ENCODE measurements at regions not wholly inside any gene's neighbourhood (a gene's known extent, or its start where the extent isn't known, plus 50 kb on each side); places are given as distances from the start of the nearest gene placed in this dataset.
A peak's percentile ranks its signal among the peaks of the same experiment; 100 is the strongest.
"Not testable (repeated sequence)": the region's sequence is repeated elsewhere in the genome, so short reads cannot be mapped to it uniquely, and the experiment has no call there.

- Histone ChIP-seq H3K27me3 (ENCODE audit: control insufficient read depth, insufficient read depth, low read length) (no peaks in the 10 kb centered on the region), H3K36me3 (replicated peaks; ENCODE audit: control insufficient read depth, insufficient read depth, low read length) (no peaks in the 10 kb centered on the region), H3K4me3 (ENCODE audit: insufficient read depth, low read depth, low read length) (no peak overlapping the region)
- no peak for DNase-seq
These were observed 351.4 kb downstream of the OXSM start for GRCh38 chr3:26141296-26141695.

- Histone ChIP-seq H3K36me3 (replicated peaks; ENCODE audit: control insufficient read depth, insufficient read depth, low read length) (no peaks in the 10 kb centered on the region), H3K27me3 (ENCODE audit: control insufficient read depth, insufficient read depth, low read length) (no peaks in the 10 kb centered on the region), H3K4me3 (ENCODE audit: insufficient read depth, low read depth, low read length) (no peak overlapping the region)
- DNase-seq, result no peak
These were observed 355.9 kb downstream of the OXSM start for GRCh38 chr3:26145769-26146168.

- not testable (repeated sequence) for DNase-seq; H3K36me3 ChIP-seq (replicated peaks; ENCODE audit: control insufficient read depth, insufficient read depth, low read length); H3K4me3 ChIP-seq (ENCODE audit: insufficient read depth, low read depth, low read length); H3K27me3 ChIP-seq (ENCODE audit: control insufficient read depth, insufficient read depth, low read length)
These were observed 367.5 kb downstream of the OXSM start for GRCh38 chr3:26157428-26157827.

GRCh38 chr3:26171006-26171405 lies 381.1 kb downstream of the OXSM start:
- Histone ChIP-seq H3K27me3 (ENCODE audit: control insufficient read depth, insufficient read depth, low read length) (no peaks in the 10 kb centered on the region), H3K4me3 (ENCODE audit: insufficient read depth, low read depth, low read length) (no peak overlapping the region), H3K36me3 (replicated peaks; ENCODE audit: control insufficient read depth, insufficient read depth, low read length) (no peaks in the 10 kb centered on the region)
- DNase-seq, result no peak

GRCh38 chr3:26191556-26191955 lies 401.7 kb downstream of the OXSM start:
- Histone ChIP-seq H3K4me3 (ENCODE audit: insufficient read depth, low read depth, low read length) (no peak overlapping the region), H3K36me3 (replicated peaks; ENCODE audit: control insufficient read depth, insufficient read depth, low read length) (no peaks in the 10 kb centered on the region), H3K27me3 (ENCODE audit: control insufficient read depth, insufficient read depth, low read length) (no peaks in the 10 kb centered on the region)
- no peak for DNase-seq

GRCh38 chr3:26193558-26193957 lies 403.7 kb downstream of the OXSM start:
- Histone ChIP-seq H3K27me3 (ENCODE audit: control insufficient read depth, insufficient read depth, low read length) (no peaks in the 10 kb centered on the region), H3K36me3 (replicated peaks; ENCODE audit: control insufficient read depth, insufficient read depth, low read length) (no peaks in the 10 kb centered on the region), H3K4me3 (ENCODE audit: insufficient read depth, low read depth, low read length) (no peak overlapping the region)
- DNase-seq, result no peak

- Histone ChIP-seq H3K4me3 (ENCODE audit: insufficient read depth, low read depth, low read length) (no peak overlapping the region), H3K36me3 (replicated peaks; ENCODE audit: control insufficient read depth, insufficient read depth, low read length) (no peaks in the 10 kb centered on the region), H3K27me3 (ENCODE audit: control insufficient read depth, insufficient read depth, low read length) (no peaks in the 10 kb centered on the region)
- DNase-seq, result no peak
These were observed 406.9 kb downstream of the OXSM start for GRCh38 chr3:26196781-26197180.

- H3K27me3 ChIP-seq (ENCODE audit: control insufficient read depth, insufficient read depth, low read length), result no peaks in the 10 kb centered on the region
- H3K36me3 ChIP-seq (replicated peaks; ENCODE audit: control insufficient read depth, insufficient read depth, low read length), result no peaks in the 10 kb centered on the region
- no peak for DNase-seq
- no peak overlapping the region for H3K4me3 ChIP-seq (ENCODE audit: insufficient read depth, low read depth, low read length)
These were observed 408.7 kb downstream of the OXSM start for GRCh38 chr3:26198609-26199008.

- Histone ChIP-seq H3K4me3 (ENCODE audit: insufficient read depth, low read depth, low read length) (no peak overlapping the region), H3K27me3 (ENCODE audit: control insufficient read depth, insufficient read depth, low read length) (no peaks in the 10 kb centered on the region), H3K36me3 (replicated peaks; ENCODE audit: control insufficient read depth, insufficient read depth, low read length) (no peaks in the 10 kb centered on the region)
- peak; percentile 13 for DNase-seq
These were observed 412.3 kb downstream of the OXSM start for GRCh38 chr3:26202169-26202568.

GRCh38 chr3:26205475-26205874 lies 415.6 kb downstream of the OXSM start:
- Histone ChIP-seq H3K36me3 (replicated peaks; ENCODE audit: control insufficient read depth, insufficient read depth, low read length) (no peaks in the 10 kb centered on the region), H3K4me3 (ENCODE audit: insufficient read depth, low read depth, low read length) (no peak overlapping the region), H3K27me3 (ENCODE audit: control insufficient read depth, insufficient read depth, low read length) (no peaks in the 10 kb centered on the region)
- DNase-seq, result no peak

GRCh38 chr3:26208201-26208600 lies 414.4 kb upstream of the LRRC3B start:
- DNase-seq, result no peak
- Histone ChIP-seq H3K36me3 (replicated peaks; ENCODE audit: control insufficient read depth, insufficient read depth, low read length) (no peaks in the 10 kb centered on the region), H3K27me3 (ENCODE audit: control insufficient read depth, insufficient read depth, low read length) (no peaks in the 10 kb centered on the region), H3K4me3 (ENCODE audit: insufficient read depth, low read depth, low read length) (no peak overlapping the region)

- Histone ChIP-seq H3K36me3 (replicated peaks; ENCODE audit: control insufficient read depth, insufficient read depth, low read length) (no peaks in the 10 kb centered on the region), H3K27me3 (ENCODE audit: control insufficient read depth, insufficient read depth, low read length) (no peaks in the 10 kb centered on the region), H3K4me3 (ENCODE audit: insufficient read depth, low read depth, low read length) (no peak overlapping the region)
- DNase-seq, result no peak
These were observed 392.8 kb upstream of the LRRC3B start for GRCh38 chr3:26229801-26230200.

GRCh38 chr3:26233374-26233773 lies 389.2 kb upstream of the LRRC3B start:
- DNase-seq, result no peak
- Histone ChIP-seq H3K36me3 (replicated peaks; ENCODE audit: control insufficient read depth, insufficient read depth, low read length) (no peaks in the 10 kb centered on the region), H3K27me3 (ENCODE audit: control insufficient read depth, insufficient read depth, low read length) (no peaks in the 10 kb centered on the region), H3K4me3 (ENCODE audit: insufficient read depth, low read depth, low read length) (no peak overlapping the region)

GRCh38 chr3:26236531-26236930 lies 386.0 kb upstream of the LRRC3B start:
- Histone ChIP-seq H3K36me3 (replicated peaks; ENCODE audit: control insufficient read depth, insufficient read depth, low read length) (no peaks in the 10 kb centered on the region), H3K27me3 (ENCODE audit: control insufficient read depth, insufficient read depth, low read length) (no peaks in the 10 kb centered on the region), H3K4me3 (ENCODE audit: insufficient read depth, low read depth, low read length) (no peak overlapping the region)
- no peak for DNase-seq

- no peak overlapping the region for H3K4me3 ChIP-seq (ENCODE audit: insufficient read depth, low read depth, low read length)
- no peak for DNase-seq
These were observed 385.4 kb upstream of the LRRC3B start for GRCh38 chr3:26237036-26237682.

GRCh38 chr3:26244586-26244985 lies 378.0 kb upstream of the LRRC3B start:
- H3K27me3 ChIP-seq (ENCODE audit: control insufficient read depth, insufficient read depth, low read length); H3K4me3 ChIP-seq (ENCODE audit: insufficient read depth, low read depth, low read length); DNase-seq; H3K36me3 ChIP-seq (replicated peaks; ENCODE audit: control insufficient read depth, insufficient read depth, low read length): not testable (repeated sequence)

More at GRCh38 chr3:26237036-26237682, 385.4 kb upstream of the LRRC3B start:
- Histone ChIP-seq H3K27me3 (ENCODE audit: control insufficient read depth, insufficient read depth, low read length) (no peaks in the 10 kb centered on the region), H3K36me3 (replicated peaks; ENCODE audit: control insufficient read depth, insufficient read depth, low read length) (no peaks in the 10 kb centered on the region)

Data from H7 (cell line).